Neural progenitor cell (in vitro differentiated cells): ENCODE measurements at regions not wholly inside any gene's neighbourhood (a gene's known extent, or its start where the extent isn't known, plus 50 kb on each side); places are given as distances from the start of the nearest gene placed in this dataset.

Experiments used
- DNase-seq: peaks from one replicate; pipeline ENCODE4 v3.0.0-alpha.2; 2016; ENCODE audit warnings: low spot score
- H2AFZ ChIP-seq: fragments of 200-600 bp; sonication (generic); replicated peaks from 2 replicates; pipeline ENCODE4 v1.6.1; 2016; ENCODE audit warnings: antibody characterized with exemption
- H3F3A ChIP-seq: fragments of 200-600 bp; sonication (generic); 2 replicates; pipeline ENCODE4 v1.6.1; 2016; ENCODE audit warnings: antibody characterized with exemption, low read depth
- H3K27ac ChIP-seq: fragments of 200-600 bp; sonication (generic); 2 replicates; pipeline ENCODE4 v1.5.1; 2016; ENCODE audit warnings: mild to moderate bottlenecking
- H3K27me3 ChIP-seq: fragments of 200-600 bp; sonication (generic); 2 replicates; pipeline ENCODE4 v1.6.1; 2016; ENCODE audit warnings: mild to moderate bottlenecking, moderate library complexity
- H3K36me3 ChIP-seq: fragments of 200-600 bp; sonication (generic); 2 replicates; pipeline ENCODE4 v1.5.1; 2016
- H3K4me1 ChIP-seq: fragments of 200-600 bp; sonication (generic); 2 replicates; pipeline ENCODE4 v1.6.1; 2016; ENCODE audit warnings: mixed run types
- H3K4me2 ChIP-seq: fragments of 200-600 bp; sonication (generic); 2 replicates; pipeline ENCODE4 v1.6.1; 2016
- H3K4me3 ChIP-seq: fragments of 200-600 bp; sonication (generic); 2 replicates; pipeline ENCODE4 v1.5.1; 2016
- H3K79me2 ChIP-seq: fragments of 200-600 bp; sonication (generic); 2 replicates; pipeline ENCODE4 v1.6.1; 2016; ENCODE audit warnings: low read depth
- H3K9ac ChIP-seq: fragments of 200-600 bp; sonication (generic); 2 replicates; pipeline ENCODE4 v1.6.1; 2016
- H3K9me3 ChIP-seq: fragments of 200-600 bp; sonication (generic); 2 replicates; pipeline ENCODE4 v1.5.1; 2016; ENCODE audit warnings: low read depth
- H4K20me1 ChIP-seq: fragments of 200-600 bp; sonication (generic); 2 replicates; pipeline ENCODE4 v1.6.1; 2016; ENCODE audit warnings: low read depth
- H3K27ac Mint-ChIP-seq: 3 replicates; pipeline ENCODE4 v1.8.0; 2021; ENCODE audit warnings: mixed read lengths
- H3K27me3 Mint-ChIP-seq: 2 replicates; pipeline ENCODE4 v1.8.0; 2022; ENCODE audit warnings: low read depth, mild to moderate bottlenecking, inconsistent platforms, moderate library complexity, mixed read lengths; ENCODE audit not compliant: insufficient read depth
- H3K36me3 Mint-ChIP-seq: 3 replicates; pipeline ENCODE4 v1.8.0; 2021; ENCODE audit warnings: mixed read lengths
- H3K4me1 Mint-ChIP-seq: 3 replicates; pipeline ENCODE4 v1.8.0; 2021; ENCODE audit warnings: mixed read lengths
- H3K4me3 Mint-ChIP-seq: 3 replicates; pipeline ENCODE4 v1.8.0; 2021; ENCODE audit warnings: mild to moderate bottlenecking, moderate library complexity, mixed read lengths
- H3K9me3 Mint-ChIP-seq: 3 replicates; pipeline ENCODE4 v1.8.0; 2020; ENCODE audit warnings: mixed read lengths
- EZH2 ChIP-seq: fragments of 200-600 bp; sonication (generic); IDR thresholded peaks from 2 replicates; pipeline ENCODE4 v1.6.1; 2017; ENCODE audit warnings: antibody characterized with exemption, mild to moderate bottlenecking, moderate library complexity
- EZH2phosphoT487 ChIP-seq: fragments of 200-600 bp; sonication (generic); IDR thresholded peaks from 2 replicates; pipeline ENCODE4 v1.6.1; 2017; ENCODE audit warnings: antibody characterized with exemption
- TF ChIP-seq, protein P1 (sequence below): fragments of 200-600 bp; sonication (generic); IDR thresholded peaks from 2 replicates; pipeline ENCODE4 v1.5.1; 2017; ENCODE audit warnings: antibody characterized with exemption, mild to moderate bottlenecking

DNA sequence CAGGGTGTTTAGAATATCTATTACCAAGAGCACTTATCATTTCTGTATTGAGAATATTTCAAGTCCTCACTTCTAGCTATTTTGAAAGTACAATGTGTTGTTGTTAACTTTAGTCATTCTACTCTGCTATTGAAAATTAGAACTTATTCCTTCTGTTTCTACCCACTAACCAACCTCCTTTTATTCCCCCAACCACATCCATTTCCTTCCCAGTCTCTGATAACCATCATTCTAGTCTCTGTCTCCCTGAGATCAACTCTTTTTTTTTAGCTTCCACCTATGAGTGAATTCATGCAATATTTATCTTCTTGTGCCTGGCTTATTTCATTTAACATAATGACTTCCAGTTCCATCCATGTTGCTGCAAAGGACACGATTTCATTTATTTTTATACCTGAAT lies 290.6 kb upstream of the OR4E1 start:
- TF ChIP-seq EZH2: no peak
- H2AFZ ChIP-seq: no peak overlapping the region
- no peak for DNase-seq
- no peaks in the 10 kb centered on the region for H3K79me2 ChIP-seq
- Mint-ChIP-seq H3K9me3 (no peaks in the 10 kb centered on the region), H3K27me3 (no peaks in the 10 kb centered on the region), H3K4me3 (no peak overlapping the region), H3K4me1 (no peaks in the 10 kb centered on the region), H3K36me3 (no peaks in the 10 kb centered on the region), H3K27ac (no peak overlapping the region)
- no peak overlapping the region for H3K9ac ChIP-seq
- H3K4me1 ChIP-seq: no peaks in the 10 kb centered on the region
- H3K4me3 ChIP-seq: no peak overlapping the region
- no peaks in the 10 kb centered on the region for H4K20me1 ChIP-seq
- no peak overlapping the region for H3K27ac ChIP-seq
- no peaks in the 10 kb centered on the region for H3K36me3 ChIP-seq
- H3K27me3 ChIP-seq: no peaks in the 10 kb centered on the region
- H3F3A ChIP-seq: no peaks in the 10 kb centered on the region
- no peaks in the 10 kb centered on the region for H3K9me3 ChIP-seq
- H3K4me2 ChIP-seq: no peak overlapping the region

DNA sequence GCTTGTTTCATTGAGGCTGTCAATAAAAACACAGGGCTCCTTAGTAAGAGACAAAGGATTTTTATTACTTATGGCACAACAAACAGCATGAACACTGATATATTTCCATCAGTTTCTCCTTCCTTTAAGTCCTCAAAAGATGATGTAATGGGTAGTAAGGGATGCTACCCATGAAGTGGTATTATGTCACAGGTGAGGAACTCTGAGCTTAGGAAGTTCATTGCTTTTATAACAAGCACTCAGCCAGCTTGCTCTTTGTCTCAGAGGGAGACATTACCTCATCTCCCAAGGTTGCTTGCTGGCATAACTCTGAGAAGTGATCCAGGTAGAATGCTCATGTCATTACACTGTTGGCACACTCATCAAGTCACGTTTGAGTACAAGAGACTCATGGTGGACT lies 287.0 kb upstream of the OR4E1 start:
- Histone ChIP-seq H3F3A (no peaks in the 10 kb centered on the region), H3K4me2 (no peak overlapping the region), H3K27ac (no peak overlapping the region), H3K4me3 (no peak overlapping the region), H3K79me2 (no peaks in the 10 kb centered on the region), H2AFZ (no peak overlapping the region), H3K27me3 (no peaks in the 10 kb centered on the region), H4K20me1 (no peaks in the 10 kb centered on the region), H3K4me1 (no peaks in the 10 kb centered on the region), H3K9ac (no peak overlapping the region), H3K36me3 (no peaks in the 10 kb centered on the region), H3K9me3 (no peaks in the 10 kb centered on the region)
- Mint-ChIP-seq H3K4me3 (no peak overlapping the region), H3K9me3 (no peaks in the 10 kb centered on the region), H3K36me3 (no peaks in the 10 kb centered on the region), H3K27ac (no peak overlapping the region), H3K4me1 (no peaks in the 10 kb centered on the region), H3K27me3 (no peaks in the 10 kb centered on the region)
- TF ChIP-seq, protein P1, sequence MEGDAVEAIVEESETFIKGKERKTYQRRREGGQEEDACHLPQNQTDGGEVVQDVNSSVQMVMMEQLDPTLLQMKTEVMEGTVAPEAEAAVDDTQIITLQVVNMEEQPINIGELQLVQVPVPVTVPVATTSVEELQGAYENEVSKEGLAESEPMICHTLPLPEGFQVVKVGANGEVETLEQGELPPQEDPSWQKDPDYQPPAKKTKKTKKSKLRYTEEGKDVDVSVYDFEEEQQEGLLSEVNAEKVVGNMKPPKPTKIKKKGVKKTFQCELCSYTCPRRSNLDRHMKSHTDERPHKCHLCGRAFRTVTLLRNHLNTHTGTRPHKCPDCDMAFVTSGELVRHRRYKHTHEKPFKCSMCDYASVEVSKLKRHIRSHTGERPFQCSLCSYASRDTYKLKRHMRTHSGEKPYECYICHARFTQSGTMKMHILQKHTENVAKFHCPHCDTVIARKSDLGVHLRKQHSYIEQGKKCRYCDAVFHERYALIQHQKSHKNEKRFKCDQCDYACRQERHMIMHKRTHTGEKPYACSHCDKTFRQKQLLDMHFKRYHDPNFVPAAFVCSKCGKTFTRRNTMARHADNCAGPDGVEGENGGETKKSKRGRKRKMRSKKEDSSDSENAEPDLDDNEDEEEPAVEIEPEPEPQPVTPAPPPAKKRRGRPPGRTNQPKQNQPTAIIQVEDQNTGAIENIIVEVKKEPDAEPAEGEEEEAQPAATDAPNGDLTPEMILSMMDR: no peak
- TF ChIP-seq EZH2 (no peak), EZH2phosphoT487 (no peak)
- DNase-seq: no peak

DNA sequence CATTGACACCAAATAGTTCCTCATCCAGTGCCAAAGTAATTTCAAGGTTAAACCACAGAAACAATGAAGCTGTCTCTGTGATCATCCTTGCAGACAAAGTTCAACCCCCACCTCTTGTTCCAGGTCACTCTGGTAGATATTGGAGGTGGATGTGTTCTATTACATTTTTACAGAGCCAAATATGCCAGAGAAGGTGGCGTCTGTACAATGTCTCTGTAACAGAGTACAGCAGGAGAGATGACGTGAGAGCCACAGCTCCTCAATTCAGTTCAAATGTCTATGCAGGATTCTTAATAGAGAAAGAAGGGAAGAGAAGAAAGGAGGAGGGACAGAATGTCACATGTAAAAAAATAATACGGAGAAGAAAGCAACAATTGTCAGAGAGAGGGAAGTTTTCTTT lies 268.3 kb upstream of the OR4E1 start:
- H3K27me3 Mint-ChIP-seq: no peaks in the 10 kb centered on the region

More for the DNA sequence above, 268.3 kb upstream of the OR4E1 start:
- H3K9me3 Mint-ChIP-seq: no peaks in the 10 kb centered on the region
- Histone ChIP-seq H3K27me3 (peaks cover 12% of the 10 kb centered on the region), H3K36me3 (no peaks in the 10 kb centered on the region), H3K4me1 (no peaks in the 10 kb centered on the region), H3K4me2 (no peak overlapping the region), H3K9ac (no peak overlapping the region), H3K27ac (no peak overlapping the region), H3K4me3 (no peak overlapping the region), H4K20me1 (no peaks in the 10 kb centered on the region), H3K9me3 (no peaks in the 10 kb centered on the region), H3F3A (no peaks in the 10 kb centered on the region), H3K79me2 (no peaks in the 10 kb centered on the region), H2AFZ (no peak overlapping the region)
- DNase-seq: no peak
- H3K36me3 Mint-ChIP-seq: no peaks in the 10 kb centered on the region
- no peak overlapping the region for H3K27ac Mint-ChIP-seq
- no peaks in the 10 kb centered on the region for H3K4me1 Mint-ChIP-seq
- no peak overlapping the region for H3K4me3 Mint-ChIP-seq
- TF ChIP-seq, protein P1: no peak
